SK-N-SH (cell line): ENCODE measurements at regions not wholly inside any gene's neighbourhood (a gene's known extent, or its start where the extent isn't known, plus 50 kb on each side); places are given as distances from the start of the nearest gene placed in this dataset.

Experiments used
- CTCF ChIA-PET: fragments of 300-600, 350-600 bp; formaldehyde crosslinking; extraction: SDS; loops from one replicate; lab custom pipeline; 2021; lab: Yijun Ruan, JAX
- POLR2A ChIA-PET: fragments of 350-600 bp; sonication (Branson Sonifier 250); formaldehyde crosslinking; extraction: SDS; loops from one replicate; lab custom pipeline; 2020; ENCODE audit warnings: antibody characterized with exemption, inconsistent platforms; lab: Yijun Ruan, JAX
- DNase-seq: peaks from one replicate; pipeline ENCODE4 v3.0.0; 2012
- H2AFZ ChIP-seq: fragments of 200-600 bp; sonication (generic); 2 replicates; pipeline ENCODE4 v1.8.1; 2016; ENCODE audit warnings: antibody characterized with exemption, mild to moderate bottlenecking, low read depth
- H3F3A ChIP-seq: fragments of 200-600 bp; sonication (generic); replicated peaks from 2 replicates; pipeline ENCODE3; 2016; ENCODE audit warnings: antibody characterized with exemption, mild to moderate bottlenecking; ENCODE audit not compliant: insufficient read depth
- H3K27ac ChIP-seq, 2 experiments: fragments of 200-500 bp in 1 of 2; fragments of 200-600 bp in 1 of 2; sonication (Bioruptor generic) in 1 of 2; sonication (generic), shearing (Covaris generic) in 1 of 2; 2 replicates each; pipeline versions ENCODE4 v1.5.1 to v1.6.1; 2014 to 2016; ENCODE audit warnings: low read depth in 2 of 2, inconsistent platforms in 1 of 2, low read length in 1 of 2, mild to moderate bottlenecking in 1 of 2, mixed read lengths in 1 of 2
- H3K27me3 ChIP-seq: fragments of 200-600 bp; sonication (generic), shearing (Covaris generic); 2 replicates; pipeline ENCODE4 v1.6.1; 2016; ENCODE audit warnings: mixed run types; ENCODE audit not compliant: insufficient read depth
- H3K36me3 ChIP-seq, 2 experiments: fragments of 200-500 bp in 1 of 2; fragments of 200-600 bp in 1 of 2; sonication (Bioruptor generic) in 1 of 2; sonication (generic) in 1 of 2; replicated peaks in 1 of 2; 2 replicates each; pipeline versions ENCODE3 to v1.5.1; 2014 to 2016; ENCODE audit warnings: low read length in 1 of 2, mild to moderate bottlenecking in 1 of 2; ENCODE audit not compliant: insufficient read depth in 2 of 2, control insufficient read depth in 1 of 2
- H3K4me1 ChIP-seq, 2 experiments: fragments of 200-500 bp in 1 of 2; fragments of 200-600 bp in 1 of 2; sonication (Bioruptor generic) in 1 of 2; sonication (generic), shearing (Covaris generic) in 1 of 2; 2 replicates each; pipeline versions ENCODE4 v1.5.1 to v1.6.1; 2014 to 2016; ENCODE audit warnings: low read depth in 1 of 2, low read length in 1 of 2, mixed run types in 1 of 2; ENCODE audit not compliant: insufficient read depth in 2 of 2, control insufficient read depth in 1 of 2
- H3K4me2 ChIP-seq: fragments of 200-600 bp; sonication (generic), shearing (Covaris generic); 2 replicates; pipeline ENCODE4 v1.6.1; 2017; ENCODE audit warnings: mixed run types
- H3K4me3 ChIP-seq, 2 experiments: fragments of 200-500 bp in 1 of 2; fragments of 200-600 bp in 1 of 2; sonication (Bioruptor generic) in 1 of 2; sonication (generic), shearing (Covaris generic) in 1 of 2; 2 replicates each; pipeline versions ENCODE4 v1.5.1 to v1.8.1; 2014 to 2016; ENCODE audit warnings: low read depth in 2 of 2, inconsistent platforms in 1 of 2, low read length in 1 of 2, mild to moderate bottlenecking in 1 of 2, mixed read lengths in 1 of 2, moderate library complexity in 1 of 2
- H3K79me2 ChIP-seq: fragments of 200-600 bp; sonication (generic); 2 replicates; pipeline ENCODE4 v1.8.1; 2017; ENCODE audit warnings: mild to moderate bottlenecking; ENCODE audit not compliant: insufficient read depth
- H3K9ac ChIP-seq: fragments of 200-600 bp; sonication (generic); 2 replicates; pipeline ENCODE4 v1.6.1; 2017; ENCODE audit warnings: mixed run types
- H3K9me2 ChIP-seq: fragments of 200-600 bp; sonication (generic); 2 replicates; pipeline ENCODE4 v1.6.1; 2017; ENCODE audit warnings: mixed run types
- H3K9me3 ChIP-seq: fragments of 200-600 bp; sonication (generic); 2 replicates; pipeline ENCODE4 v1.6.1; 2017; ENCODE audit warnings: mixed run types, mild to moderate bottlenecking, moderate library complexity
- H4K20me1 ChIP-seq: fragments of 200-600 bp; sonication (generic); 2 replicates; pipeline ENCODE4 v1.6.1; 2017; ENCODE audit warnings: mild to moderate bottlenecking, mixed run types; ENCODE audit not compliant: insufficient read depth
- CHD2 ChIP-seq: fragments of 150-350 bp; IDR thresholded peaks from 2 replicates; pipeline ENCODE4 v1.6.1; 2018; ENCODE audit warnings: low read length; ENCODE audit not compliant: partially characterized antibody
- EZH2phosphoT487 ChIP-seq: fragments of 200-600 bp; sonication (generic); IDR thresholded peaks from 2 replicates; pipeline ENCODE4 v1.6.1; 2017; ENCODE audit warnings: low read depth, mixed run types, mild to moderate bottlenecking, antibody characterized with exemption, moderate library complexity, borderline replicate concordance
- FOXJ3 ChIP-seq: sonication (generic); formaldehyde crosslinking; IDR thresholded peaks from 2 replicates; pipeline ENCODE4 v1.5.1; 2020; ENCODE audit warnings: mild to moderate bottlenecking, missing genetic modification reagents
- GATA2 ChIP-seq: sonication (generic); formaldehyde crosslinking; IDR thresholded peaks from 2 replicates; pipeline ENCODE4 v1.5.0; 2020; ENCODE audit warnings: mild to moderate bottlenecking, missing genetic modification reagents
- JUND ChIP-seq: IDR thresholded peaks from 2 replicates; pipeline ENCODE4 v1.4.0; 2012
- RAD21 ChIP-seq: IDR thresholded peaks from 2 replicates; pipeline ENCODE4 v1.6.1; 2012; ENCODE audit warnings: mild to moderate bottlenecking, low read length
- RCOR1 ChIP-seq: fragments of 150-350 bp; IDR thresholded peaks from 2 replicates; pipeline ENCODE4 v1.6.1; 2017; ENCODE audit warnings: antibody characterized with exemption, low read length
- RXRA ChIP-seq: IDR thresholded peaks from 2 replicates; pipeline ENCODE4 v1.4.0; 2012; ENCODE audit warnings: low read depth, mild to moderate bottlenecking, borderline replicate concordance
- TCF12 ChIP-seq: IDR thresholded peaks from 2 replicates; pipeline ENCODE4 v1.4.0; 2012
- TEAD4 ChIP-seq: IDR thresholded peaks from 2 replicates; pipeline ENCODE4 v1.4.0; 2012; ENCODE audit warnings: mild to moderate bottlenecking, borderline replicate concordance; ENCODE audit not compliant: insufficient read depth
- WGBS: methylation state at CpG from one replicate; pipeline ENCODE4 v1.1.6; 2017; ENCODE audit warnings: low lambda C conversion rate; 5-methylcytosine and 5-hydroxymethylcytosine counted together
- TF ChIP-seq, protein P1 (sequence below): IDR thresholded peaks from 2 replicates; pipeline ENCODE4 v1.6.1; 2012; ENCODE audit warnings: mild to moderate bottlenecking, low read depth, low read length, moderate library complexity
- TF ChIP-seq, protein P2 (sequence below): IDR thresholded peaks from 2 replicates; pipeline ENCODE4 v1.4.0; 2012; ENCODE audit warnings: low read depth, borderline replicate concordance
- TF ChIP-seq, protein P3 (sequence below): fragments of 150-350 bp; IDR thresholded peaks from 2 replicates; pipeline ENCODE4 v1.6.1; 2017; ENCODE audit warnings: antibody characterized with exemption, low read length, low read depth, borderline replicate concordance
- TF ChIP-seq, protein P4 (sequence below): IDR thresholded peaks from 2 replicates; pipeline ENCODE4 v1.4.0; 2012; ENCODE audit warnings: low read depth
- TF ChIP-seq, protein P5 (sequence below): fragments of 200-600 bp; sonication (generic); IDR thresholded peaks from 2 replicates; pipeline ENCODE4 v1.6.1; 2017; ENCODE audit warnings: antibody characterized with exemption, mild to moderate bottlenecking, moderate library complexity

DNA sequence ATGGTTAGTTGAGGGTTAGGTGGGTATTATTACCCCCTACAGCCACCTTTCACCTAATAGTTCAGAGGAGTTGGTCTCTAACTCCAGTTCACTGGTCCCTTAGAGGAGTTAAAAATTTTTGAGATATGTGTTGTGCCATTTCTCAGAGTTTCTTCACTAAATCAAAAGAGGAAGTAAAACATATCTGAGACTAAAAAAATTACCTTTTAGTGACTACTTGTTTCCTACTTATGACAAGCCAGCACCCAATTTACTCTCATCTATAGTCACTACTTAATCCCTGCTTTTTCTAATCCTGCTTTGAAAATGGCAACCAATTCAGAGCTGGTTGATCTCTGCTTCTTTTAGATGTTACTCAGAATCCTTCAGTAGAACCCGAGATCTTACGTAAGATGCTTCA, 1316.8 kb upstream of the B3GALT2 start:
- peaks cover 0 to 4% of the 10 kb centered on the region in 2 experiments; a peak in 1 of 4 replicates for H3K4me1 ChIP-seq
- H3K9ac ChIP-seq, result no peak overlapping the region
- no peaks in the 10 kb centered on the region for H3K9me2 ChIP-seq
- H3K36me3 ChIP-seq, result no peaks in the 10 kb centered on the region
- POLR2A ChIA-PET, result no interaction called here
- CTCF ChIA-PET, result no interaction called here
- TF ChIP-seq EZH2phosphoT487, result no peak
- no peak for TF ChIP-seq JUND
- TF ChIP-seq, protein P1, sequence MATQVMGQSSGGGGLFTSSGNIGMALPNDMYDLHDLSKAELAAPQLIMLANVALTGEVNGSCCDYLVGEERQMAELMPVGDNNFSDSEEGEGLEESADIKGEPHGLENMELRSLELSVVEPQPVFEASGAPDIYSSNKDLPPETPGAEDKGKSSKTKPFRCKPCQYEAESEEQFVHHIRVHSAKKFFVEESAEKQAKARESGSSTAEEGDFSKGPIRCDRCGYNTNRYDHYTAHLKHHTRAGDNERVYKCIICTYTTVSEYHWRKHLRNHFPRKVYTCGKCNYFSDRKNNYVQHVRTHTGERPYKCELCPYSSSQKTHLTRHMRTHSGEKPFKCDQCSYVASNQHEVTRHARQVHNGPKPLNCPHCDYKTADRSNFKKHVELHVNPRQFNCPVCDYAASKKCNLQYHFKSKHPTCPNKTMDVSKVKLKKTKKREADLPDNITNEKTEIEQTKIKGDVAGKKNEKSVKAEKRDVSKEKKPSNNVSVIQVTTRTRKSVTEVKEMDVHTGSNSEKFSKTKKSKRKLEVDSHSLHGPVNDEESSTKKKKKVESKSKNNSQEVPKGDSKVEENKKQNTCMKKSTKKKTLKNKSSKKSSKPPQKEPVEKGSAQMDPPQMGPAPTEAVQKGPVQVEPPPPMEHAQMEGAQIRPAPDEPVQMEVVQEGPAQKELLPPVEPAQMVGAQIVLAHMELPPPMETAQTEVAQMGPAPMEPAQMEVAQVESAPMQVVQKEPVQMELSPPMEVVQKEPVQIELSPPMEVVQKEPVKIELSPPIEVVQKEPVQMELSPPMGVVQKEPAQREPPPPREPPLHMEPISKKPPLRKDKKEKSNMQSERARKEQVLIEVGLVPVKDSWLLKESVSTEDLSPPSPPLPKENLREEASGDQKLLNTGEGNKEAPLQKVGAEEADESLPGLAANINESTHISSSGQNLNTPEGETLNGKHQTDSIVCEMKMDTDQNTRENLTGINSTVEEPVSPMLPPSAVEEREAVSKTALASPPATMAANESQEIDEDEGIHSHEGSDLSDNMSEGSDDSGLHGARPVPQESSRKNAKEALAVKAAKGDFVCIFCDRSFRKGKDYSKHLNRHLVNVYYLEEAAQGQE, result no peak
- TF ChIP-seq, protein P2, sequence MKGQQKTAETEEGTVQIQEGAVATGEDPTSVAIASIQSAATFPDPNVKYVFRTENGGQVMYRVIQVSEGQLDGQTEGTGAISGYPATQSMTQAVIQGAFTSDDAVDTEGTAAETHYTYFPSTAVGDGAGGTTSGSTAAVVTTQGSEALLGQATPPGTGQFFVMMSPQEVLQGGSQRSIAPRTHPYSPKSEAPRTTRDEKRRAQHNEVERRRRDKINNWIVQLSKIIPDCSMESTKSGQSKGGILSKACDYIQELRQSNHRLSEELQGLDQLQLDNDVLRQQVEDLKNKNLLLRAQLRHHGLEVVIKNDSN, result no peak
- no peak for TF ChIP-seq RAD21
- no peak for TF ChIP-seq TCF12
- TF ChIP-seq TEAD4, result no peak
- TF ChIP-seq FOXJ3 (CRISPR knock-in tag), result no peak
- no peak for TF ChIP-seq RCOR1
- TF ChIP-seq, protein P3, sequence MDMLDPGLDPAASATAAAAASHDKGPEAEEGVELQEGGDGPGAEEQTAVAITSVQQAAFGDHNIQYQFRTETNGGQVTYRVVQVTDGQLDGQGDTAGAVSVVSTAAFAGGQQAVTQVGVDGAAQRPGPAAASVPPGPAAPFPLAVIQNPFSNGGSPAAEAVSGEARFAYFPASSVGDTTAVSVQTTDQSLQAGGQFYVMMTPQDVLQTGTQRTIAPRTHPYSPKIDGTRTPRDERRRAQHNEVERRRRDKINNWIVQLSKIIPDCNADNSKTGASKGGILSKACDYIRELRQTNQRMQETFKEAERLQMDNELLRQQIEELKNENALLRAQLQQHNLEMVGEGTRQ, result no peak
- TF ChIP-seq RXRA, result no peak
- TF ChIP-seq CHD2, result no peak
- TF ChIP-seq, protein P4, sequence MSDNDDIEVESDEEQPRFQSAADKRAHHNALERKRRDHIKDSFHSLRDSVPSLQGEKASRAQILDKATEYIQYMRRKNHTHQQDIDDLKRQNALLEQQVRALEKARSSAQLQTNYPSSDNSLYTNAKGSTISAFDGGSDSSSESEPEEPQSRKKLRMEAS, result no peak
- TF ChIP-seq, protein P5, sequence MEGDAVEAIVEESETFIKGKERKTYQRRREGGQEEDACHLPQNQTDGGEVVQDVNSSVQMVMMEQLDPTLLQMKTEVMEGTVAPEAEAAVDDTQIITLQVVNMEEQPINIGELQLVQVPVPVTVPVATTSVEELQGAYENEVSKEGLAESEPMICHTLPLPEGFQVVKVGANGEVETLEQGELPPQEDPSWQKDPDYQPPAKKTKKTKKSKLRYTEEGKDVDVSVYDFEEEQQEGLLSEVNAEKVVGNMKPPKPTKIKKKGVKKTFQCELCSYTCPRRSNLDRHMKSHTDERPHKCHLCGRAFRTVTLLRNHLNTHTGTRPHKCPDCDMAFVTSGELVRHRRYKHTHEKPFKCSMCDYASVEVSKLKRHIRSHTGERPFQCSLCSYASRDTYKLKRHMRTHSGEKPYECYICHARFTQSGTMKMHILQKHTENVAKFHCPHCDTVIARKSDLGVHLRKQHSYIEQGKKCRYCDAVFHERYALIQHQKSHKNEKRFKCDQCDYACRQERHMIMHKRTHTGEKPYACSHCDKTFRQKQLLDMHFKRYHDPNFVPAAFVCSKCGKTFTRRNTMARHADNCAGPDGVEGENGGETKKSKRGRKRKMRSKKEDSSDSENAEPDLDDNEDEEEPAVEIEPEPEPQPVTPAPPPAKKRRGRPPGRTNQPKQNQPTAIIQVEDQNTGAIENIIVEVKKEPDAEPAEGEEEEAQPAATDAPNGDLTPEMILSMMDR, result no peak
- TF ChIP-seq GATA2 (CRISPR knock-in tag), result no peak
- no peaks in the 10 kb centered on the region for H3K9me3 ChIP-seq
- WGBS, result 80% methylated on average over 2 of the region's 2 CpGs
- no peak overlapping the region for H3K4me3 ChIP-seq
- no peak overlapping the region for H3K4me2 ChIP-seq
- H3F3A ChIP-seq, result no peaks in the 10 kb centered on the region
- H4K20me1 ChIP-seq, result no peaks in the 10 kb centered on the region
- no peak overlapping the region for H2AFZ ChIP-seq
- no peak for DNase-seq
- no peaks in the 10 kb centered on the region for H3K27me3 ChIP-seq
- H3K27ac ChIP-seq, result no peak overlapping the region
- no peaks in the 10 kb centered on the region for H3K79me2 ChIP-seq
